Colonic mucosa (tissue), 4 donors: ENCODE measurements at regions not wholly inside any gene's neighbourhood (a gene's known extent, or its start where the extent isn't known, plus 50 kb on each side); places are given as distances from the start of the nearest gene placed in this dataset.

Experiments used
- DNase-seq: peaks from one replicate; pipeline ENCODE4 v3.0.0-alpha.2; 2020
- H3K27ac ChIP-seq: fragments of 200-600 bp; one replicate; pipeline ENCODE4 v1.8.0; 2021
- H3K27me3 ChIP-seq: fragments of 200-600 bp; one replicate; pipeline ENCODE4 v1.8.0; 2021
- H3K36me3 ChIP-seq: fragments of 200-600 bp; one replicate; pipeline ENCODE4 v1.8.0; 2021
- H3K4me1 ChIP-seq: fragments of 200-600 bp; one replicate; pipeline ENCODE4 v1.8.0; 2021; ENCODE audit warnings: mild to moderate bottlenecking
- H3K4me3 ChIP-seq: fragments of 200-600 bp; one replicate; pipeline ENCODE4 v1.8.0; 2021
- H3K9ac ChIP-seq, 2 donors: one replicate each; pipeline ENCODE4 v1.7.0; 2013; ENCODE audit warnings: control low read depth in 2 of 2, low read depth in 2 of 2, low read length in 2 of 2
- H3K9me3 ChIP-seq: fragments of 200-600 bp; one replicate; pipeline ENCODE4 v1.8.0; 2021
- CTCF ChIP-seq: fragments of 200-600 bp; IDR thresholded peaks from one replicate; pipeline ENCODE4 v1.8.0; 2022; ENCODE audit warnings: antibody characterized with exemption, mild to moderate bottlenecking
- intact Hi-C: fragments of 100-400 bp; cut with DNase I; formaldehyde crosslinking; loops from one replicate; pipeline ENCODE4 v1.14.1; 2022
- donor health status: healthy.
- donor health status: DM: no; HTN: no; CAD: no.
- donor health status: DM: no; HTN: no; CAD: no.

- intact Hi-C loops, result no loop called here
- no peak overlapping the region for H3K9ac ChIP-seq
- H3K36me3 ChIP-seq, result no peaks in the 10 kb centered on the region
- H3K27ac ChIP-seq, result no peak overlapping the region
- H3K4me1 ChIP-seq, result no peaks in the 10 kb centered on the region
- no peak for TF ChIP-seq CTCF
- no peaks in the 10 kb centered on the region for H3K9me3 ChIP-seq
- DNase-seq, result no peak
- no peak overlapping the region for H3K4me3 ChIP-seq
- H3K27me3 ChIP-seq, result no peaks in the 10 kb centered on the region
These were observed 464.8 kb upstream of the USP24 start for GRCh38 chr1:55679971-55680370.

GRCh38 chr1:55673416-55673815 lies 458.3 kb upstream of the USP24 start:
- no peaks in the 10 kb centered on the region for H3K9me3 ChIP-seq
- intact Hi-C loops, result no loop called here

GRCh38 chr1:55670331-55671082 lies 455.3 kb upstream of the USP24 start:
- H3K27me3 ChIP-seq, result no peaks in the 10 kb centered on the region
- DNase-seq, result no peak
- H3K4me3 ChIP-seq, result no peak overlapping the region
- H3K9me3 ChIP-seq, result no peaks in the 10 kb centered on the region
- no peaks in the 10 kb centered on the region for H3K36me3 ChIP-seq
- intact Hi-C loops, result no loop called here
- no peak overlapping the region for H3K27ac ChIP-seq
- H3K4me1 ChIP-seq, result no peaks in the 10 kb centered on the region
- no peak overlapping the region for H3K9ac ChIP-seq
- TF ChIP-seq CTCF, result no peak

More at GRCh38 chr1:55673416-55673815, 458.3 kb upstream of the USP24 start:
- no peak overlapping the region for H3K4me3 ChIP-seq
- no peaks in the 10 kb centered on the region for H3K4me1 ChIP-seq
- no peaks in the 10 kb centered on the region for H3K27me3 ChIP-seq
- no peak overlapping the region for H3K27ac ChIP-seq
- DNase-seq, result no peak
- TF ChIP-seq CTCF, result no peak
- H3K9ac ChIP-seq, result no peak overlapping the region
- no peaks in the 10 kb centered on the region for H3K36me3 ChIP-seq

DNA sequence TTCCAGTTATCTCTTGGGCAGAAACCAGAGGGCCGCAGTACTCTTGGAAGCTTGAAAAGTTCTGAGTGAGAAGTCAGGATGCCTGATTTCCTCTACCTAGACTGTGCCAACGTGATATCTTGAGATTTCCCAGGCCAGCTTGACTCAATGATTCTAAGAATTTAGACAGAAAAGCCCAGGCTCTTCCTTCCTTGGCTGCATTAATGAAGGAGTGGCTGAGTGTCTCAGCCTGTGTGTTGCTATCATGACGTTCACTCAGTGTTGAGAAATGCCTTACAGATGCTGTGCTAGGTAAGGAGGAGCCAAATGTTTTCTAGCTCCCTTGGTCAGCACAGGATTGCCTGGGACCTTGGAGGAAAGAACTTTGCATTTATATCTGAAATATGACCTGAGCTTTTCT lies 454.1 kb upstream of the USP24 start:
- Histone ChIP-seq H3K27ac (no peak overlapping the region), H3K4me1 (no peaks in the 10 kb centered on the region), H3K9me3 (no peaks in the 10 kb centered on the region), H3K9ac (no peak overlapping the region), H3K4me3 (no peak overlapping the region), H3K27me3 (no peaks in the 10 kb centered on the region), H3K36me3 (no peaks in the 10 kb centered on the region)
- DNase-seq, result no peak
- no peak for TF ChIP-seq CTCF
- intact Hi-C loops, result no loop called here

GRCh38 chr1:55662875-55663274 lies 447.7 kb upstream of the USP24 start:
- intact Hi-C loops, result no loop called here
- no peaks in the 10 kb centered on the region for H3K9me3 ChIP-seq
- no peaks in the 10 kb centered on the region for H3K36me3 ChIP-seq
- H3K4me1 ChIP-seq, result no peaks in the 10 kb centered on the region
- no peak overlapping the region for H3K9ac ChIP-seq
- no peak for DNase-seq
- no peak for TF ChIP-seq CTCF
- H3K4me3 ChIP-seq, result no peak overlapping the region
- H3K27ac ChIP-seq, result no peak overlapping the region
- H3K27me3 ChIP-seq, result no peaks in the 10 kb centered on the region
